Stomach (tissue), 8 donors: ENCODE measurements at regions not wholly inside any gene's neighbourhood (a gene's known extent, or its start where the extent isn't known, plus 50 kb on each side); places are given as distances from the start of the nearest gene placed in this dataset.

ENCODE experiments used
- DNase-seq, 2 donors: peaks; one replicate each; pipeline versions ENCODE4 v3.0.0 to v3.0.0-alpha.2; 2013 to 2019
- H3K27ac ChIP-seq, 5 donors: fragments of 200-600 bp in 4 of 5; sonication (generic) in 4 of 5; one replicate each; pipeline ENCODE4 v1.5.1; 2013 to 2019; ENCODE audit warnings: mild to moderate bottlenecking in 1 of 5, moderate library complexity in 1 of 5
- H3K27me3 ChIP-seq, 3 donors: fragments of 200-600 bp; sonication (generic); one replicate each; pipeline ENCODE4 v1.5.1; 2017 to 2019; ENCODE audit warnings: mixed run types in 1 of 3
- H3K36me3 ChIP-seq, 4 donors: fragments of 200-600 bp; sonication (generic); 1 replicate in 3 of 4; 2 replicates in 1 of 4; pipeline ENCODE4 v1.5.1; 2016 to 2019
- H3K4me1 ChIP-seq, 4 donors: fragments of 200-600 bp; sonication (generic); one replicate each; pipeline ENCODE4 v1.5.1; 2016 to 2019
- H3K4me3 ChIP-seq, 4 donors: fragments of 200-600 bp; sonication (generic) in 3 of 4; one replicate each; pipeline ENCODE4 v1.5.1; 2016 to 2019; ENCODE audit warnings: mild to moderate bottlenecking in 1 of 4
- H3K9me3 ChIP-seq, 4 donors: fragments of 200-600 bp; sonication (generic); one replicate each; pipeline ENCODE4 v1.5.1; 2016 to 2019
- CTCF ChIP-seq, 7 experiments: fragments of 450-650 bp in 4 of 7; fragments of 200-600 bp in 3 of 7; sonication (generic) in 3 of 7; IDR thresholded peaks; one replicate each; pipeline ENCODE4 v1.5.1; 2016 to 2019; ENCODE audit warnings: antibody characterized with exemption in 7 of 7, control low read depth in 2 of 7, mild to moderate bottlenecking in 1 of 7
- EP300 ChIP-seq: sonication (generic); formaldehyde crosslinking; IDR thresholded peaks from one replicate; pipeline ENCODE4 v1.6.1; 2017; ENCODE audit warnings: antibody characterized with exemption
- POLR2A ChIP-seq, 4 donors: fragments of 450-650 bp; IDR thresholded peaks; one replicate each; pipeline ENCODE4 v1.6.1; 2016; ENCODE audit warnings: antibody characterized with exemption in 4 of 4, control low read depth in 2 of 4, mild to moderate bottlenecking in 1 of 4, moderate library complexity in 1 of 4
- POLR2AphosphoS5 ChIP-seq, 3 donors: sonication (generic); formaldehyde crosslinking; IDR thresholded peaks; one replicate each; pipeline ENCODE4 v1.6.1; 2016; ENCODE audit warnings: antibody characterized with exemption in 3 of 3
- WGBS, 5 donors: extraction: QIAGEN DNeasy Blood & Tissue Kit in 3 of 5; methylation state at CpG; one replicate each; pipeline versions ENCODE4 v1.1.5 to v1.1.7; 2013 to 2018; 5-methylcytosine and 5-hydroxymethylcytosine counted together
- intact Hi-C: fragments of 100-400 bp; cut with DNase I; formaldehyde crosslinking; loops from one replicate; pipeline ENCODE4 v1.15.1; 2023; ENCODE audit warnings: low total_unique reads
- donor health status: healthy with polysubstance abuse.
- donor health status: Bipolar disorder and iron deficiency.
- donor health status: healthy.

GRCh38 chr1:8089535-8090228 is 63.6 kb upstream of the ERRFI1 start:
- Histone ChIP-seq H3K27ac (peak overlapping the region in 4 of 5 donors; percentile 45 to 81 (median 72)), H3K9me3 (no peaks in the 10 kb centered on the region), H3K27me3 (no peaks in the 10 kb centered on the region), H3K4me3 (no peak overlapping the region), H3K4me1 (peaks cover 0 to 28% (median 22%) of the 10 kb centered on the region in 4 donors), H3K36me3 (no peaks in the 10 kb centered on the region)
- WGBS, 5 donors: 76 to 89% (median 84%) methylated on average over 10 of the region's 10 CpGs
- TF ChIP-seq CTCF (IDR thresholded peaks at IDR 0.05) (no peak), POLR2AphosphoS5 (IDR thresholded peaks at IDR 0.05) (no peak), POLR2A (IDR thresholded peaks at IDR 0.05) (no peak), EP300 (no peak)
- no peak for DNase-seq
- intact Hi-C loops: no loop called here

- no peaks in the 10 kb centered on the region for H3K27me3 ChIP-seq
- peaks cover 12 to 45% (median 25%) of the 10 kb centered on the region in 4 donors for H3K4me1 ChIP-seq
- H3K9me3 ChIP-seq: no peaks in the 10 kb centered on the region
- H3K27ac ChIP-seq: no peak overlapping the region
- no peak overlapping the region for H3K4me3 ChIP-seq
- 85 to 95% (median 89%) methylated on average over 1 of the region's 1 CpG for WGBS, 5 donors
- DNase-seq: no peak
- no peaks in the 10 kb centered on the region for H3K36me3 ChIP-seq
- intact Hi-C loops: no loop called here
- TF ChIP-seq POLR2A (IDR thresholded peaks at IDR 0.05) (no peak), EP300 (no peak), CTCF (IDR thresholded peaks at IDR 0.05) (no peak), POLR2AphosphoS5 (IDR thresholded peaks at IDR 0.05) (no peak)
These were observed 59.9 kb upstream of the ERRFI1 start for GRCh38 chr1:8086055-8086454.

- WGBS, 5 donors: 95 to 98% (median 95%) methylated on average over 6 of the region's 6 CpGs
These were observed 58.8 kb upstream of the ERRFI1 start for GRCh38 chr1:8084913-8085312.

More at GRCh38 chr1:8084913-8085312, 58.8 kb upstream of the ERRFI1 start:
- TF ChIP-seq POLR2AphosphoS5 (IDR thresholded peaks at IDR 0.05): no peak
- no peak for TF ChIP-seq POLR2A (IDR thresholded peaks at IDR 0.05)
- TF ChIP-seq EP300: no peak
- TF ChIP-seq CTCF (IDR thresholded peaks at IDR 0.05): no peak
- intact Hi-C loops: no loop called here
- Histone ChIP-seq H3K4me3 (no peak overlapping the region), H3K4me1 (peaks cover 6 to 33% (median 18%) of the 10 kb centered on the region in 4 donors), H3K9me3 (no peaks in the 10 kb centered on the region), H3K36me3 (no peaks in the 10 kb centered on the region), H3K27me3 (no peaks in the 10 kb centered on the region), H3K27ac (peak overlapping the region in 2 of 5 donors; percentile 81 to 83)
- DNase-seq: no peak
